ENCODE measurements at regions not wholly inside any gene's neighbourhood (a gene's known extent, or its start where the extent isn't known, plus 50 kb on each side); places are given as distances from the start of the nearest gene placed in this dataset.

GRCh38 chr16:16782153-16782552 lies 403.2 kb downstream of the NPIPA7 start:
- no peak for DNase-seq

DNA sequence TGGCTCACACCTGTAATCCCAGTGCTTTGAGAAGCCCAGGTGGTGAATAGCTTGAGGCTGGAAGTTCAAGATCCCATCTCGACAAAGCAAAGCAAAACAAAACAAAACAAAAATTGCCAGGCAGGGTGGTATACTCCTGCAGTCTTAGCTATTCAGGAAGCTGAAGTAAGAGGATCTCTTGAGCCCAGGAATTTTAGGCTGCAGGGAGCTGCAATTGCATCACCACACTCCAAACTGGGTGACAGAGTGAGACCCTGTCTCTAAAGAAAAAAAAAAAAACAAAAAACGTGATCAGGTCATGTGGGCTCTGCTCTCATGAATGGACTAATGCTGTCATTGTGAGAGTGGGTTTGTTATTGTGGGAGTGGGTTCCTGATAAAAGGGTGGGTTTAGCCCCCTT lies 409.1 kb downstream of the NPIPA7 start:
- DNase-seq: no peak

DNA sequence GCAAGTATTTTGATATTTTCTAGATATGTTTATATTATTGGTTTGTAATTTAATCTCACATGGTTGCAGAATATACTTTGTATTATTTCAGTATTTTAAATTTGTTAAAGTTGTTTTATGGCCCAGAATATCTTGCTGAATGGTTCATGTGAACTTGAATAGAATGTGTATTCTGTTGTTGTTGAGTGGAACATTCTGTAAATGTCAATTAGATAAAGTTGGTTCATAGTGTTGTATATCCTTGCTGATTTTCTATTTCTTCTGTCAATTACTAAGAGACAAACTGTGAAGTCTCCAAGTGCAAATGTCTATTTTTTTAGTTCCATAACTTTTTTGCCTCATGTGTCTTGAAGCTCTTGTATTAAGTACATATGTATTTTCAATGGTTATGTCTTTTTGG lies 411.7 kb downstream of the NPIPA7 start:
- no peak for DNase-seq

DNA sequence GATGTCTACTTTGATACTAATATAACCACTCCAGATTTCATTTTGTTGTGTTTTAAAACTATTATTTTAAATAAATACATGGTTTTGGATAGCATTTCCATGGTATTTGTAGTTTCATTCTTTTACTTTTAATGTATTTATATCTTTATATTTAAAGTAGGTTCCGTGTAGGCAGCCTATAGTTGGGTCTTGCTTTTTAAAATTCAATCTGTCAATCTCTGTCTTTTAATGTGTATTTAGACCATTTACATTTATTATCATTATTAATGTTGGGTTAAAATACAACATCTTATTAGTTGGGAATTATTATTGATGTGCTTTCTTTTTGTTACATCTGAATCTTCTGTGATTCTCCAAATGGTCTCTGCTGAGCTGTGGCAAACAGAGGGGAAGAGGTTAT lies 412.1 kb downstream of the NPIPA7 start:
- no peak for DNase-seq

DNA sequence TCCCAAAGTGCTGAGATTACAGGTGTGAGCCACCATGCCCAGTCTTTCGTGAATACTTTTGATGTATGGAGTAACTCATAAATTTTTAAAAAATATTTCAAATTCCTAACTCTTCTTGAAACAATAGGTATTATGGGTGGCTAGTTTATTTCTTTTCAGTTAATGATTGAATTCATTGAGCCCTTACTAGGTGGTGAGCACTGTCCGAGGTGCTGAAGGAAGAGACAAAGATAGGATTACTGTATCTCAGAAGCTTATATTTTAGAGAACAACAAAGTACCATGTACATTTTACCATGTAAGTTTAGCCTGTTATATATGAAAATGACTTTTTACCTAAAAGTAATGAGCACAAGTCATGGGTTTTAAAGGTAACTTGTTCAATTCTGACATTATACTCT lies 418.3 kb downstream of the NPIPA7 start:
- DNase-seq: no peak

GRCh38 chr16:16798504-16798903 lies 419.6 kb downstream of the NPIPA7 start:
- DNase-seq: no peak

- DNase-seq: no peak
Measured at GRCh38 chr16:16805809-16806208, 426.9 kb downstream of the NPIPA7 start.

DNA sequence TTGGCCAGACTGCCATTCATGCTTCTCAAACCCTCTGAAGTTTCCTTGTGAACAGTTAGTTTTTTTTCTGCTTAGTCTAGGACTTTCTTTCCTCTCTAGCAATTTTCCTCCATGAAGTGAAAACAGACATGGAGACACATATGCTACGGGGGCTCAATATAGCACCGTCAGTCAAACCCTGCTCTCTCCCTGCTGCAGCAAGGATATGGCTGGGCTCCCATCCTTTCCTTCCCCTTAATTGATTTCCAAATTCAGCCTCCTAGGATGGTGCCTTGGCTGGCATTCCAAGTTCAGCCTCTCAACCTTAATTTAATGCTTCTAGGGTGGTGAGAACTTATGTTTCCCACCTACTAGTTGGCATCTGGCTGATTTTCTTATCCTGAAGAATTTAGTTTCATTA lies 436.7 kb downstream of the NPIPA7 start:
- DNase-seq: no peak

DNA sequence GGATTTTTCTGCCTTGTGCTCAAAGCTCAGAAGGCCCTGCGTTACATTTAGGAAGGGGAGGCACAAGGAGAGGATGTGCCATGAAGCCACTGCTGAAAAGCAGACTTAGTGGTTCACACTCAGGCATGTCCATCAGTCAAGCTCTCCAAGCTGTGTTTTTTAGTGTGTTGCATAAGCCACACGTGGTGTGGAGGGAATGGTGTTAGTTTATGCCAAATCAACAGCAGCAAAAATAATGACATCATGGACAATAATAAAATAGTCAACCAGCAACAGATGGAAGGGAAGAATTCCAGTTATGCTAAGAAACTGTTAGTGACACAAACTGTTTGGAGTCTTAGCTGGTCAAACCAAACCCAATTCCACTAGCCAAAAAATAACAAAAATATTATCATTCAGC lies 438.3 kb downstream of the NPIPA7 start:
- no peak for DNase-seq

DNA sequence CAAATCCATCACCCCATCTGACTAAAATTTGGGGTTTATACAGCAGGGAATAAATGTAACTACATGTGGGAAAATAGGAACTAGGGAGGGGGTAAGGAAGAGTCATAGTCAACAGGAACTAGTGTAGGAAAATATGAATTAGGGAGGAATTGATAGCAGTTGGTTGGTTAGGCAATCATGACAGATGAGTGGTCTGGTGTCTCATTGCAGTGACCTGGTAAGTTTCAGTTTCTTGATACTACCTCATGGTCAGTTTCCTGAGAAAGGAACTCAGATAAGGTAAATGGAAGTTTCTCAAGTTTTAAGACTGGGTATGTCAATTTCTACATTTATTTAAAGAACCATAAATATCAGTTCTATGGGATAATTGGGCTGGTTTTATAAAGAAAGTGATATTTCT lies 442.3 kb downstream of the NPIPA7 start:
- DNase-seq: no peak

GRCh38 chr16:16828913-16829398 lies 450.0 kb downstream of the NPIPA7 start:
- DNase-seq: no peak

- DNase-seq: no peak
Measured at GRCh38 chr16:16830401-16830800, 451.5 kb downstream of the NPIPA7 start.

GRCh38 chr16:16830973-16831372 lies 452.0 kb downstream of the NPIPA7 start:
- DNase-seq: no peak

DNA sequence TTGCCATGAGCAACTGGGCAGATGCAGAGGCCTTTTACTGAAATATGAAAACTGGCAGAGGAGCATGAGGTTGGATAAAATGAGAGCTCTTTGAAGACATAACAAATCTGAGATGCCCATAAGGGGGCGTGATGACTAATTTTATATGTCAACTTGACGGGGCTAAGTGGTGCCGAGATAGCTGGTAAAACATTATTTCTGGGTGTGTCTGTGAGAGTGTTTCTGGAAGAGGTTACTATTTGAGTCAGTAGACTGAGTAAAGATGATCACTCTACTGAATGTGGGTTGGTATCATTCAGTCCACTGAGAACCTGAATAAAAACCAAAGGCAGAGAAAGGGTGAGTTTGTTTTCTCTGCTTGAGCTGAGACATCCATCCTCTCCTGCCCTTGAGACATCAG lies 454.2 kb downstream of the NPIPA7 start:
- DNase-seq: no peak

DNA sequence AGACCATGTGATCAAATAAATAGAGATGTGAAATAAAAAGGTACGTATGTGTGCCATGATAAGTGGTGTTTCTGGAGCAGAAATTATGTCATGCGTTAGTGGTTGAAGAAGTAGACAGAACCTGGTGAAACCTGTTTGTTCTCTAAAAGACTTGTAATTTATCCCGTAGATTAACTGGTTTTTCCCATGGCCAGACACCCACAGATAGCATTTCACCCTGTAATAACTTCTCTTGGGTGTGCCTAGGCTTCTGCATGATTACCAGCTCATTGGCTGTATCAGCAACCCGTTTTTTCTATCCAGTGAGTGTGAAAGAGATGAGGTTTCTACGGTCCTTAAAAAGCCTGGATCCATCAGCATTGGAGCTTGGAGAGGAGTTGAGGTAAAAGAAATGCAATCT lies 471.3 kb downstream of the NPIPA7 start:
- DNase-seq: no peak

GRCh38 chr16:16857012-16857411 lies 478.1 kb downstream of the NPIPA7 start:
- DNase-seq: no peak

DNA sequence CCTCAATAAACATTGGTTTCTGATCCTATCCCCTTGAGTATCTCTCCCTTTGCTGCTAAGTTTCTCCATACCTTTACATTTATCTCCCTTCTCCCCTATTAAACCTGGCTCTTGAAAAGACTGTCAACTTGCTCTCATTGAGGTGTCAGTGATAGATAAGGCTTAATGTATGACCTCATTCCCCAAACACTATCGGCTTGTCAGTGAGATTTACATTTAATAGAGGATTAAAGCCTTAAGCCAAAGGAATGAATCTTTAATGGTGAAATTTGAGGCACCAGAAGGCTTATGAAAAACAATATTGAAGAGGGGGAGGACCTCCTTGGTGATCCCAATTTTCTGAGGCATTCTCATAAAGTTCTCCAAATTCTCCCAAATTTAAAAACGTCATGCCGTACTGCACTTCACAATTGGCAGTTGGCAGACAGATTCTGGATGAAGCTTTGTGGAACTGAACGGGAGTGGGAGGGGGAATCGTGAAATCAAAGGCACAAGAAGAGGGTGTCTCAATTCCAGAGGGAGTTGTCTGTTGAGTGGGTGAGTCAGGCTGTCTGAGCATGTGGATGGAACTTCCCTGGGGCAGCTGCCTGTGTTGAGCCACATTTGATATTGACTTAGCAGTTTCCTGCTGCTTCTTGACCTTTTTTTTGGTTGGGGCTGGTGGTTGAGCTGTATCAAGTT lies 478.8 kb downstream of the NPIPA7 start:
- DNase-seq: peak in 1 of 51 donors; percentile 42

- DNase-seq: peak in 41 of 51 donors; percentile 0 to 65 (median 17)
Measured at GRCh38 chr16:16861546-16861945, 482.6 kb downstream of the NPIPA7 start.

- no peak for DNase-seq
Measured at GRCh38 chr16:16863672-16864071, 484.7 kb downstream of the NPIPA7 start.

DNA sequence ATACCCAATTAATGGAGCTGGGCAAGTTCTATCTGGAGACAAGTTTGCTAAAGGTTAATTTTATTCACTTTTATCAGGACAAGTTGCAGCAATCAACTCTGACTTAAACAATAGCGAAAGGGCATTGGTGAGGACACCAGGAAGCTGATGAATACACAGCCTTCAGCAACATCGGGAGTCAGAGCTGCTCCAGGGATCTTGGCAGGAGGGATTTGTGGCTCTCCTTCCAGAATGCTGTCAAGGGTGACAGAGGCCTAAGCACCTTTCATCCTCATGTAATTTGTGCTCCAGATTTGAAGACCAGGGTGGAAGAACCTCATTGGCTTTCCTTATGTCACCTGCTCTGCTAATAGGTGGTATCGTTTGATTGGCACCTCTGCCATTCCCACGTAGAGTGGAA lies 485.6 kb downstream of the NPIPA7 start:
- DNase-seq: no peak

DNA sequence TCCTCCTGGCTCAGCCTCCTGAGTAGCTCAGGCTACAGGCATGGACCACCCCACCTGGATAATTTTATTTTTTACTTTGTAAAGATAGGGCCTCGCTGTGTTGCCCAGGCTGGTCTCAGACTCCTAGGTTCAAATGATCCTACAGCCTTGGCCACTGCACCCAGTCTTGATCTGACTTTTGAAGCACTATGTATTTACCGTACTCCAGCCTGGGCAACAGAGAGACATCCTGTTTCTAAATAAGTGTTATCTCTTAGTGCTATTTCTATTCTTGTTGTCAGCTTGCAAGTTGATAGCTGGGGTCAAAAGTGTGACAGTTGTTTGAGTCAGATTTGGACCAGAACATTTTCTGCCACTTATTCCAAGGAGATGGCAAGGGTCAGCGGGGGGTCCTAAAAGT lies 486.4 kb downstream of the NPIPA7 start:
- no peak for DNase-seq

GRCh38 chr16:16867973-16868372 lies 489.0 kb downstream of the NPIPA7 start:
- DNase-seq: no peak

DNA sequence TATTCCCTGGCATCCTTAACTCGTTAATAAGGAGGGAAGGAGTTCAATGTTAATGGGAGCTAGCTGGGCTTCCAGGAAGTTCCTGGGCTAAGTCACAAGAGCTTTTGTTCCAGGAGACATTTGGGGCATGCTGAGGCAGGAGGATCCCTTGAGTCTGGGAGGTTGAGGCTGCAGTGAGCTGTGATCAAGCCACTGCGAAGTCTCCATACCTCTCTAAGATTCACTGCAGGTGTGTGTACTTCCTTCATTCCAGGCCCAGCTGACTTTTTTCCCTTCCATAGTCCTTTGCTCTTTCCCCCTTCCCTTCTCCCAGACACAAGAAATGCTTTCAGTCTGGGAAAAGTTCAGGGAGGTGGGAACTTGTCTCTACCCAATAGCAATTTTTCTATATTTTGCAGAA lies 489.8 kb downstream of the NPIPA7 start:
- DNase-seq: no peak

DNA sequence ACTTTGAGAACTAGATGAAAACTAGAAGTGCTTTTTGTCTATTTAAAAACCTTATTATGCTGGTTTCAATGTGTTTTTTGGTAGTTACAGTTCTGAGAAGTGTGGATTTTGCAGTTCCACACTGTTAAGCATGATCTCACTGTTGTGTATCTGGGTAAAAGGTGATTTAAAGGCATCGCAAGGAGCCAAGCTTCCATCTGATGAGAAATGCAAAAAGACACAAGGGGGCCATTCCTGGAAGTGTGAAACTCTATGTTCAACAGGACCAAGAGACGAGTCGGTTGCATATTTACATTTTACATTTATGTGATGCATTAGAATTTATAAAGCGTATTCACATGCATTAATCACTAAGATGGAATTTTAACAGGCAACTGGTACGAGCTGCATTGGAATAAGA lies 490.8 kb downstream of the NPIPA7 start:
- DNase-seq: no peak

All from hypothalamus (tissue), 51 donors.